Endothelial cell (in vitro differentiated cells): ENCODE measurements at regions not wholly inside any gene's neighbourhood (a gene's known extent, or its start where the extent isn't known, plus 50 kb on each side); places are given as distances from the start of the nearest gene placed in this dataset.

Source experiments
- DNase-seq: peaks from one replicate; pipeline ENCODE4 v3.0.0; 2021; ENCODE audit warnings: low spot score
- H3K27ac Mint-ChIP-seq: one replicate; pipeline ENCODE4 v1.8.0; 2021; ENCODE audit warnings: mixed read lengths, inconsistent platforms; ENCODE audit not compliant: unreplicated experiment
- H3K27me3 Mint-ChIP-seq: one replicate; pipeline ENCODE4 v1.8.0; 2021; ENCODE audit warnings: mild to moderate bottlenecking, moderate library complexity, mixed read lengths, inconsistent platforms; ENCODE audit not compliant: unreplicated experiment
- H3K36me3 Mint-ChIP-seq: one replicate; pipeline ENCODE4 v1.8.0; 2021; ENCODE audit warnings: mild to moderate bottlenecking, low read depth, mixed read lengths, inconsistent platforms; ENCODE audit not compliant: unreplicated experiment
- H3K4me1 Mint-ChIP-seq: one replicate; pipeline ENCODE4 v1.8.0; 2021; ENCODE audit warnings: mild to moderate bottlenecking, mixed read lengths, inconsistent platforms; ENCODE audit not compliant: unreplicated experiment
- H3K4me3 Mint-ChIP-seq: one replicate; pipeline ENCODE4 v1.8.0; 2021; ENCODE audit warnings: mild to moderate bottlenecking, mixed read lengths, inconsistent platforms; ENCODE audit not compliant: unreplicated experiment
- H3K9me3 Mint-ChIP-seq: one replicate; pipeline ENCODE4 v1.8.0; 2021; ENCODE audit warnings: mixed read lengths, inconsistent platforms; ENCODE audit not compliant: unreplicated experiment
- CTCF ChIP-seq: fragments of 200-600 bp; sonication (generic); IDR thresholded peaks from one replicate; pipeline ENCODE4 v1.5.0; 2021; ENCODE audit warnings: antibody characterized with exemption; ENCODE audit not compliant: unreplicated experiment

GRCh38 chr6:95204178-95204577 lies 373.2 kb upstream of the MANEA start:
- Mint-ChIP-seq H3K27ac (no peak overlapping the region), H3K9me3 (no peaks in the 10 kb centered on the region), H3K4me3 (no peak overlapping the region), H3K27me3 (no peaks in the 10 kb centered on the region), H3K4me1 (no peaks in the 10 kb centered on the region), H3K36me3 (no peaks in the 10 kb centered on the region)
- no peak for TF ChIP-seq CTCF
- no peak for DNase-seq

- Mint-ChIP-seq H3K27ac (no peak overlapping the region), H3K27me3 (no peaks in the 10 kb centered on the region), H3K9me3 (no peaks in the 10 kb centered on the region), H3K36me3 (no peaks in the 10 kb centered on the region), H3K4me3 (no peak overlapping the region), H3K4me1 (no peaks in the 10 kb centered on the region)
- TF ChIP-seq CTCF: no peak
- DNase-seq: no peak
Measured at GRCh38 chr6:95208621-95209020, 368.7 kb upstream of the MANEA start.

GRCh38 chr6:95209074-95209473 lies 368.3 kb upstream of the MANEA start:
- no peaks in the 10 kb centered on the region for H3K4me1 Mint-ChIP-seq
- no peaks in the 10 kb centered on the region for H3K9me3 Mint-ChIP-seq
- no peak overlapping the region for H3K27ac Mint-ChIP-seq
- DNase-seq: no peak
- no peak for TF ChIP-seq CTCF
- no peaks in the 10 kb centered on the region for H3K27me3 Mint-ChIP-seq
- no peaks in the 10 kb centered on the region for H3K36me3 Mint-ChIP-seq
- no peak overlapping the region for H3K4me3 Mint-ChIP-seq

GRCh38 chr6:95216555-95216954 lies 360.8 kb upstream of the MANEA start:
- TF ChIP-seq CTCF: no peak
- DNase-seq: no peak
- peaks cover 1% of the 10 kb centered on the region for H3K27me3 Mint-ChIP-seq
- no peaks in the 10 kb centered on the region for H3K4me1 Mint-ChIP-seq
- H3K4me3 Mint-ChIP-seq: no peak overlapping the region
- H3K27ac Mint-ChIP-seq: no peak overlapping the region
- H3K9me3 Mint-ChIP-seq: no peaks in the 10 kb centered on the region
- no peaks in the 10 kb centered on the region for H3K36me3 Mint-ChIP-seq

- Mint-ChIP-seq H3K9me3 (no peaks in the 10 kb centered on the region), H3K36me3 (no peaks in the 10 kb centered on the region), H3K4me3 (no peak overlapping the region), H3K27ac (no peak overlapping the region), H3K4me1 (no peaks in the 10 kb centered on the region), H3K27me3 (no peaks in the 10 kb centered on the region)
- TF ChIP-seq CTCF: no peak
- no peak for DNase-seq
Measured at GRCh38 chr6:95227351-95227750, 350.0 kb upstream of the MANEA start.
